IMR-90 (cell line): ENCODE measurements at regions not wholly inside any gene's neighbourhood (a gene's known extent, or its start where the extent isn't known, plus 50 kb on each side); places are given as distances from the start of the nearest gene placed in this dataset.

Source experiments
- CEBPB ChIP-seq: IDR thresholded peaks from 2 replicates; pipeline ENCODE4 v1.6.1; 2012; ENCODE audit warnings: low read depth, low read length, improper control_type of control experiment
- CTCF ChIP-seq: conservative IDR thresholded peaks from 2 replicates; pipeline ENCODE4 v1.5.1; 2012; ENCODE audit warnings: mild to moderate bottlenecking, low read depth, low read length, improper control_type of control experiment

- TF ChIP-seq CTCF (no peak), CEBPB (no peak)
Observed at GRCh38 chr11:23865341-23865975, 631.4 kb upstream of the LUZP2 start.
